ENCODE measurements at regions not wholly inside any gene's neighbourhood (a gene's known extent, or its start where the extent isn't known, plus 50 kb on each side); places are given as distances from the start of the nearest gene placed in this dataset.
"Not testable (repeated sequence)": the region's sequence is repeated elsewhere in the genome, so short reads cannot be mapped to it uniquely, and the experiment has no call there.

DNA sequence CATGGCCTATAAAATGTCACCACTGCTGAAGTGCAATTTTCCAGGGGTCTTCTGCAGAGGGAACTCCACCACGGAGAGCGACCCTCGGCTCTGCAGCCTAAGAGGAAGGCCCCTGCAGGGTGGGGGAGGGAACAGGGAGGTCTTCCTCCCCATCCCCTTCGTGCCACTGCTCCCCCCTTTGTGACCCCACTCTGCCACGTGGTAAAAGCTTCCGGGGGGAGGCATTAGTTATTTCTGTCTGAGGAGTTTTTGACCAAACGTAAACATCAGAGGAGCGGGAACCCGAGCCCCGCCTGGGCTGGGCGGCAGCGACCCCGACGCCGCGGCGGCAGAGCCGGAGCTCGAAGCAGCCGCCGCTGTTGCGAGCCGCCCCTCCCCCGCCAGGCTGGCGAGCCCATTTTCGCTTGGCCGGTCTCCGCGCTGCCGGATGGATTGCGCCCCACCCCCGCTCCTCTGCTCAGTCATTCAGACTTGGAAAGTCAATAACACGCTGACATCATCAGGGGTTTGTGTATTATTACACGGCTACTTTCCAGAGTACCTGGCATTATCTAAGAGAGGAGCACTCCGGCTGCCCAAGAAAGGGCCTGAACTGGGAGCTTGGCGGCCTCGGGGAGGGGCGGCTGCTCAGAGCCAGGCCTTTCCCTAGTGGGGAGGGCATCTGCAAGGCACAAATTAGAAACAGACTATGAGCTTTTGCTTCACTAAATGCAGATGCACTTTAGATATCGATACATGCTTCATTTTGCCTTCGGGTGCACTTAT lies 162.5 kb upstream of the TBL1XR1 start:
- peak; percentile 96 for DNase-seq

DNA sequence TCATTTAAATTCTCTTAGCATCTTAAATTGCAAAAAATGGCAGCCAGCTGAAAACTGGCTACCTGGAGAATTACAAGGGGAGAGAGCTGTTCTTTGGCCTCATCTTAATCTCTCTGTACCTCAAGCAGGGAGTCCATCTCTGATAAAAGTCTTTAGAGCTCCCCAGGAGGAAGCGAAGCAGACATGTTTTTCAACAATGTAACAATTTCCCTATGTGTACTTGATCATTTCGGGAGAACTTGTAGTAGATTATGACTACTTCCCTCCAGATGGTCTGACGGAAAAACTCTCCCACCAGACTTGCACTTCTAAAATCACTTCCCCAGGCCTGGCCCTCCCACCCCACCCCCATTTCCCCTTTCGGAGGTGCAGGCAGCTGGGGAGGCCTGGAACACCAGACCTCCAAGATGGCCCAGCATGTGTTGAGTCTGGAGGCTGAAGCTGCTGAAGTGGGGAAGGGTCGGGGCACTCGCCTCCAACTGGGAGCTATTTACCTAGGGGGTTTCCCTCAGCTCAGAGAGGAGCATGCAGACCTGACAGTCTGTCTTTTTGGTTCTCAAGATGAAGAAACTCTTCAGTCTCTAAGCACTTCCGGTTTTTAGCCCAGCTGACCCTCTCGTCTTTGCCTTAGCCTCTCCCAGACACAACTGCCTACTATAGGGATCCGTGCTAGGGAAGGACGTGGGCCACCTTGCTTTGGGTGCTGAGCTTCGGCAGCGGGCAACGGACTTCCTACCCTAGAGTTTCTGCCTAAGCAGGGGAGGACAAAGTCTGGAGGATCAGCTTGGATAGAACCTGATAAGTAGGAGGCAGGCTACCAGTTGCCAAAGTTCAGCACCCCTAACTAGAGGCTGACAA lies 164.0 kb upstream of the TBL1XR1 start:
- DNase-seq: peak; percentile 11

DNA sequence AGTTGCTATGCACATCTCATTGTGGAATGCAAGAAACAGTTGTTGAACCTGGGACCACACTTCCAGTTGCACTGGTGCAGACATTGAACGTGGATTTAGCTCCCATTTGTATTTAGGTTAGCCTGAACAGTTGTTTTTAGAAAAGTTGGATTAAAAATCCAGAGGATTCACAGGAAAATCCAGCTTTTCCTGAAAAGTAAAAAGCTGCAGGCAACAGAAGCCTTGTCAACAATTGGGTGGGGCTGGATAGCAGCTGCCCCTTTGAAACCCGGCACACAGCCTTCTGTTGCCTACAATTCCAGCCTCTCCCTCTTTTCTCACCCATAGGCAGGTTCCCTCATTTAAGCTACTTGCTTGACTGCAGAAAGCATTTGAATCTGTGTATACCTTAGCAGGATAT lies 165.3 kb upstream of the TBL1XR1 start:
- DNase-seq: no peak

DNA sequence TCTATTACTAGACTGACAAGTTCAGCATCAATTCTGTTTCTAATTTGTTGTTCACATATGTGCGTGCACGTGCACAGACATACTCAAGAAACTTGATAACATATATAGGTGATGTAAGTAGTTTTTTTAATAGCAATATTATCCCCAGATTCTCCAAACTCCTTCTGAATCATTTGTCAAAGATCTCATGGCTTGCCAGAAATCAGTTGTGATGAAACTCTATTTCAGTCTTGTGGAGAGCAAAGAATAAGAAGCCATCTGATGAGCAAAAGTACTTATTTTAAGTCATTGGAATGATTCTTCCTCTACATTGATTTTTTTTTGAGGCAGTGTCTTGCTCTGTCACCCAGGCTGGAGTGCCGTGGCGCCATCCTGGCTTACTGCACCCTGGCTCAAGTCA lies 167.0 kb upstream of the TBL1XR1 start:
- DNase-seq: no peak

DNA sequence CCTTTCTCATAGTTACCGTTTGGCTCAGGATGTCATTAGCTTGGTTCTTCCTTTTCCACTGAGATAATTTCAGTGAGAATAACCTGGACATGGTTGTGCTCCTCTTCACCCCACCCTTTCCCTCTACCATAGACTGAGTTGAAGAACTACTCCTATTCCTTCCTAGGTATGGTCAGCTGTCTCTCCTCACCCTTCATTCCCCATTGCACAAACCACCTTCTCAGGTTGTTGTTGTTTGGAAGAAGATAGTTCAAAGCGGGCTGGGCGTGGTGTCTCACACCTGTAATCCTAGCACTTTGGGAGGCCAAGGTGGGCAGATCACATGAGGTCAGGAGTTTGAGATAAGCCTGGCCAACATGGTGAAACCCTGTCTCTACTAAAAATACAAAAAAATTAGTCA lies 168.0 kb upstream of the TBL1XR1 start:
- not testable (repeated sequence) for DNase-seq

DNA sequence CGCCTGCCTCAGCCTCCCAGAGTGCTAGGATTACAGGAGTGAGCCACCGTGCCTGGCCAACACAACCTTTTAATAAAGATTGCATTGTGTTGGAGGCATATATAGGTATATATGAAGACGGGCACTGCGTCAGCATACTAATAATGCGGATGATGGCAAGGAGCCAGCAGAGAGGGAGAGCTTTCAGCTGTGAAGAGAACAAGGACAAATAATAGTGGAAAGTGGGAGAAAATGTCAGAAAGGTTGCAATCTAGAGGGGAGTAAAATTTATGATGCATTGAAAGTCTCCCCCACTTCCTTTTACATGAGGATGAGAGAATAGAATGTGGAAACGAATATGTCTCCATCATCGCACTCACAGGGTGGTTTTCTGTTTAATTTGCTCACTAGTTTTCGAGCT lies 170.5 kb upstream of the TBL1XR1 start:
- no peak for DNase-seq

DNA sequence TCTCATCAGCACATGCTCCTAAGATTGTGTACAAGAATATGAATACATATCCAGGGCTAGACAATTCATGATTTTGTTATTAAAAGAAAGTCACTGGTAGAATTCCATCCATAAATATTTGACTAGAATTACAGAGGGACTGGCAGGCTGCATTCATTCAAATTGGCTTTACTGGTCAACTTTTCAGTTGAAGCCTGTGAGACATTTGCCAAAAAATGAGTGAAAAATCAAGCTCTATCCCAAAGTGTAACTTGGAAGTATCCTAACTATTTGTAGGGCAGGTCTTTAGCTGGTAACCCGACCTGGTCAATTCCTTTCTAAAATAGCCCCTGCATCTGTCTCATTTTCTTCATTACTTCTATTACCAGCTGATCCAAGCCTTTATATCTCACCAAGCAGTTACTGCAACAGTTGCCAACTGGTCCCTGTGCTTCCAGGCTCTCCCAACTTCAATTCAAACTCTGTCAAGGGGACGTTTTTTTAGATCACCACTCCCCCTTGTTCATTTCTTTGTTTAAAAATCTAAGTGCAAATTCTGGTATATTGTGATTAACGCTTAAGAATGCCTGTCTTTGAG lies 173.1 kb upstream of the TBL1XR1 start:
- no peak for DNase-seq

DNA sequence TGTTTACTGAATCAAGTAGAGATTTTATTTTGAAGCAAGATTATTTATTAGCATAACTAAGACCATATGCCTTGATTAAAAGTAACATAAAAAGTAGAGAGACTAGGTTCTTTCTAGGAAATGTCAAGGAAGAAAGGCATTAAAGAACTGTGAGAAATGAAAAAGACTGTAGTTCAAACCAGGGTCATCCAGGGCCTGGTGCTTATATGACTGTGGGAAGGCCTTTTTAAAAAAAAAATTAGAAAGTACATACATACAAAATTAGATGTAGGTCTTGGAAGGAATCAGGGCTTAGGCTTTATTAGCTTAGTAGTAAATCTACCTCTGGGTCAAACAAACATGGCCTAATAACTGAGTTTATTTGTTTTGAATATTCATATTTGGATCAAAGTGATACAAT lies 173.9 kb upstream of the TBL1XR1 start:
- DNase-seq: no peak

DNA sequence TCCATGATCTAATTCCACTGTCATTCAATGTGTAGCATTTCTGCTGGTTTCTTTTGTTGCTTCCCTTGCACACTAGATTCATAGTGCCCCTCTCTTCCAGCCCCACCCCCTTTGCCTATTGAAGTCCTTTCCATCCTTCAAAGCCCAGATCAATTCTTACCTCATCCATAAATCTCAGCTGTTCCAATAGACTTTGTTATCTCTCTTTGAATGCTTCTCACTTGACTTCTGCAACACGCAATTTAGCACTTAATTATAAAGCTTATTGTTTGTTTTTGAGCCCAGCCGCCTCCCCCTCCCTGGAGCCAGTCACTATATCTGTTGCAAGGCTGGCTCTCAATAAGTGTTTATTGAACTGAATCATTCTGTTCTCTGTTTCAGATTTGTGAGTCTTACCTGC lies 174.6 kb upstream of the TBL1XR1 start:
- no peak for DNase-seq

DNA sequence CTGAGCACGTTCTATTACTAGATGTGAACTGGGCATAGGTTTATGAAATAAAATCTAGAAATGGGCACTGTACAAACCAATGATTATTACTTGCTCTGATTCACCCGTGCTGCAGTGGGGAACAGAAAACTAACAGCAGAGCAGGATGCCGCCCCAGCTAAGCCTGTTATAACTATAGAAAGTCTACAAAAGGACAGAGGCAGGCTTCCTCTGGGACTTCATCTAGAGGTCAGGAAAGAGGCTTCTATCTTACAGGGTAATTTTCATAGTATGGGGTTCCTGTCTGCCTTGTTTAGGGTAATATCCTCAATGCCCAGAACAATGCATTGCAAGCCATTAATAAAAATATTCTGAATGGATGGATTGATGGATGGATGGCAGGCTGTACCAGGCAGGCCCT lies 177.0 kb upstream of the TBL1XR1 start:
- DNase-seq: no peak

DNA sequence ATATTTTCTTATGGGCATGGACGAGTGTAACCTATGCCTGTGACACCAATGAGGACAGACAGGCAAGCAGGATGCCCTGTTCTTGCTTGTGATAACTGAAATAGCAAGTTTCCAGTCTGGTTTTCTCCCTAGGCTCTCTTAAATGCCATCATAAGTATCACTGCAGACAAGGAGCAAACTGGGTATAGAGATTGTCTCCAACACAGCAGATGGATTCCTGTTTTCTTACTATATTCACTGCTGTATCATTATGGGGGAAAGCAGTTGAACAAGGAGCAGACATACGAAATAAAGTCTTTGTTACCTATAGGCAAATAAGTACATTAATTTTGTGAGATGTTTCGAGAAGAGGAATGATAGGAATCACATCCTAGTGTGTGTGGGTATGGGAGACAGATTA lies 178.0 kb upstream of the TBL1XR1 start:
- DNase-seq: no peak

DNA sequence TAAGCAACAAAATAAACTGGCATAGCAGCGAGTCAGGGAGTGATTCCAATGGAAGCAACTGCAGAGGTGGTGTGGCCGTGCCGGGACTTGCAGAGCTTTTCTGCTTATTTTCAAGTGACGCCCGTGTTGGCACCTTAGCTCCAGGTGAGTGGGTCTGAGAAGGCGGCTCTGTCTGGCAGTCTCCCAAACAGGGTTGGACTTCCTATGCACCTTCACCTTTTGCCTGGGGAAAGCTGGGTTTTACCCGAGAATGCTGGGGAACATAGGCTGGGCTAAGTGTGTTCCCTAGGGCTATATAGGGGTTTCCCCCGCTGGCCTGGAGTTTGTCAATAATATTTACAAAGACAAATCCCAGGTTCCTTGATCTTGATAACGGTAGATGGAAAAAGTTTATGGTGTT lies 179.9 kb upstream of the TBL1XR1 start:
- no peak for DNase-seq

DNA sequence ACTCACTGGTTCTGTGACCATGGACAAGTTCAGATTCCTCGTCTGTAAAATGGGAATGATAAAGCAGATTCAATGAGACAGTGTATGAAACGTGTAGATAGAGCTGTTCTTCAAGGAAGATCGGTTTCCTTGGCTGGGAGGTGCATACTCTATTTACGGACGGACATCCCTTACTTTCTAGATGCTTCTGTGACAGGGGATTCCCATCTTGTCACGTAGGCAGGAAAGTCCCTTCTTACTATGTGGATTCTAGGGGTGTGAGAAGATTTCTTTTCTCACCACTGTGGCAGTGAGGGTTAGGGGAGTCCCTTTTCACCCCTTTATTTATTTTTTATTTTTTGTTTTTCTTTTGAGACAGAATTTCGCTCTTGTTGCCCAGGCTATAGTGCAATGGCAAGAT lies 180.9 kb upstream of the TBL1XR1 start:
- peak; percentile 49 for DNase-seq

DNA sequence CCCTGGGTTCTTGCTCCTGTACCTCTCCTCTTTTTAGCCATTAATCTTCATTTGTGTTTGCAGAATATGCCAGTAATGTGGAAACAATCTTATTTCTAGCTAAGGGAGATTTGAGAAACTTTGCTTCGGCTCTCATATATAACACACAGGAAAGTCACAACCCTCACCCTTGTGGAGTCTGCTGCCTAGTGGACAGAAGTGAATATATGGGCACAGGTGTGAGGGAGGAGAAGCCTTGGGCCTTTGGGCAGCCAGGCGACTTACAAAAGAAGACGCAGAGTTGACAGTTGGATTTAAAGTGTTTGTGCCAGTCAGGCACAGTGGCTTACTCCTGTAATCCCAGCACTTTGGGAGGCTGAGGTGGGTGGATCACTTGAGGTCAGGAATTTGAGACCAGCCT lies 181.8 kb upstream of the TBL1XR1 start:
- no peak for DNase-seq

DNA sequence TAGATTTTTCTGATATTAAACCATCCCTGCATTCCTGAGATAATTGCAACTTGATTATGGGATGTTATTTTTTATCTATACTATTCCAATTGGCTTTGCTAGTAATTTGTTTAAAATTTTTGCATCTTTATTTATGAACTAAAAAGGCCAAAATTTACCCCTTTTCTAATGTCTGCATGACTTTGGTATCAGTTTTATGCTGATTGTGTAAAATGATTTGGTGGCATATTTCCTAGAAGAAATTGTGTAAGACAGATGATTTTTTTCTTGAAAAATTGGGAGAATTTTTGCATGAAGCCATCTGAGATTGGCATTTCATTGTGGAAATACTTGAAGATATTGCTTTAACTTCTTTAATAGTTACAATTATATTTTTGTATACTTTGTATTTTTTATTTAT lies 183.8 kb upstream of the TBL1XR1 start:
- DNase-seq: no peak

DNA sequence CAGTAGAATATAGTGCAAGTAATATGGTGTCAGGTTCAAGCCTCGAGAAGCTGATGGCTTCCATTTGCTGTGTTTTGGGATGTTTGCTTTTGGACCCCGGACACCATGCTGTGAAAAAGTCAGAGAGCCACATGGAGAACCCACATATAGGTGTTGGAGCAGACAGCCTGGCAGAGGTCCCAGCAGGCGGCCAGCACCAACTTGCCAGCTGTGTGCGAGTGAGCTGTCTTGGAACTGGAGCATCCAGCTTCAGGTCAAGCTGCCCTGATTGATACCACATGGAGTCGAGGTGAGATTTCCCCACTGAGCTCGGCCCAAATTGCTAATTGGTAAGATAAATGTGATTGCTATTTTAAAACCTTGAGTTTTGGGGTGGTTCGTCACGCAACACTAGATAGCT lies 185.7 kb upstream of the TBL1XR1 start:
- no peak for DNase-seq

DNA sequence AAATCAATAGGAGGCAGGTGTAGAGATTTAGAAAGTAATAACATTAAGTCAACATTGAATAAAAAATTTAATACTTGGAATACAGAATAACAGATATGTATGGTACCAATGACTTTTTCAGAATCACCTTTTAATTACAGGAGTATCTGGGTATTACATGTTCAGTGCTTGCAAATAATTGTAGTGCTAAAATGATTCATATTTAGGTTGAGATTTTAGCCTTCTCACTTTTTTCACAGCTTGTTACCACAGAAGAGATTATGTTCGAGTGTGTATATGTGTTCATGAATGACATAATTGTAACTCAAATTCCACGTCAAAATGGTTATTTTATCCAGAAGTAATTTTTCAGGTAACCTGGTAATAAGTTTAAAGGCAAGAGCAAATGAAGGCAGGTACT lies 187.9 kb upstream of the TBL1XR1 start:
- DNase-seq: no peak

DNA sequence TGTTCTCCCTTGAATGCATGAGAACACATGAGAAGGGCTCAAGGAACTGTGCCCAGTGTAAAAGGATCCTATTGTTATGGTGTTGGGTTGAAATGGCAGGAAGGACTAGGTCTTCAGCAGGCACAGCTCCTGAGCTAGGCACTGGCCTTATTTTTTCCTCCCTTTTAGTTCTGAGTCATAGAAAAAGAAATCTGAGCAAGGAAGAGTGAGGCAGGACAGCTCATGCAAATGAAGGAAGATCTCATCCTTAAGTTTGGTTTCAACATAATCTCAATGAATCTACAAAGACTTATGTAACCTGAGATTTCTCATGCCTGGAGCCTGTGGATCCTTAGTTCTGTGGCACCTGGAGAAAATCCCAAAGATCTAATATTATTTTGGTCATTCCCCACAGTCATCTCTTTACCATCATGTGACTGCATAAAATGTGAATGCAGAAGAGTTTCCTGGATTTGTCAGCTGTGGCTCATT lies 188.6 kb upstream of the TBL1XR1 start:
- DNase-seq: no peak

DNA sequence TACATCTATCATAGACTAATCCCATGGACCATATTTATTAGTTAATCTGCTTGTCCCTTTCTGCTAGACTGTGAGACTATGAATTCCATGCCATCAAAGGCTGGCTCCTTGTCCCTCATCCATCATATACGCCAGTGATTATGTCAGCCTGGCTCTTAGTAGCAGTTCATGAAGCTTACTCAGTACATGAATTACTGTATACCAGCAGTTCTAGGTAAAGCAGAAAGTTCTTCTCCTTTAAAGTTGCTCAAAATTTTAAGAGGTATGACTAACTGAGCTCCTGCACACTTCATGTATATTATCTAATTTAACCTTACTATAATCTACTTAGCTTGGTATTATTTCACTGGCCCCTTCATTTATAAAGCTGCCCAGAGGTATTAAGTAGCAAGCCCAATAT lies 190.9 kb upstream of the TBL1XR1 start:
- no peak for DNase-seq

DNA sequence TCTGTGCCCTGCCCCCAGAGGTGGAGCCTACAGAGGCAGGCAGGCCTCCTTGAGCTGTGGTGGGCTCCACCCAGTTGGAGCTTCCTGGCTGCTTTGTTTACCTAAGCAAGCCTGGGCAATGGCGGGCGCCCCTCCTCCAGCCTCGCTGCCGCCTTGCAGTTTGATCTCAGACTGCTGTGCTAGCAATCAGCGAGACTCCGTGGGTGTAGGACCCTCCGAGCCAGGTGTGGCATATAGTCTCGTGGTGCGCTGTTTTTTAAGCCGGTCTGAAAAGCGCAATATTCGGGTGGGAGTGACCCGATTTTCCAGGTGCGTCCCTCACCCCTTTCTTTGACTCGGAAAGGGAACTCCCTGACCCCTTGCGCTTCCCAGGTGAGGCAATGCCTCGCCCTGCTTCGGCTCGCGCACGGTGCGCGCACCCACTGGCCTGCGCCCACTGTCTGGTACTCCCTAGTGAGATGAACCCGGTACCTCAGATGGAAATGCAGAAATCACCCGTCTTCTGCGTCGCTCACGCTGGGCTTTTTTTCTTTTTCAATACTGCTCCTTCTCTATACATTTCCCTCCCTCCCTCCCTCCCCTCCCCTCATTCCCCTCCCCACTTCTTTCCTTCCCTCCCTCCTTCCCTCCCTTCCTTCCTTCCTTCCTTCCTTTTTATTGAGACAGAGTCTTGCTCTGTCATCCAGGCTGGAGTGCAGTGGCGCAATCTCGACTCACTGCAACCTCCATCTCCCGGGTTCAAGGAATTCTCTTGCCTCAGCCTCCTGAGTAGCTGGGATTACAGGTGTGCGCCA lies 197.1 kb upstream of the TBL1XR1 start:
- DNase-seq: peak; percentile 9

DNA sequence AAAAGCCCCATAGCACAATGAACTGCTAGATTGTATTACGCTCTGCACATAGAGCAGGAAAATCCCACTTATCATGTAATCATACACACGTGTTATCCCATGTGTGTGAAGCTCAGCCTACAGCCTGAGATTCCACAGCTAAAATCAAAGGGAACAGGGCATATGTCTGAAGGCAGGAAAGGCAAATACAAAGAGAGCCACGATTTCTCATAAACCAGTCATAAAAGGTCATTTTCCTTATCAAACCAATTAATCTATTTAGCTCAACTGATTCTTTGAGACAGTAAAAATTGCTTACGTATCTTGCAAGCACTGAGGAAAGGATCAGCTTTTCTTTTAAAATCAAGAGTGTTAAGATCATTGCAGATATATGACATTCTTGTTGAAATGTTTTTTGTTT lies 199.5 kb upstream of the TBL1XR1 start:
- no peak for DNase-seq

DNA sequence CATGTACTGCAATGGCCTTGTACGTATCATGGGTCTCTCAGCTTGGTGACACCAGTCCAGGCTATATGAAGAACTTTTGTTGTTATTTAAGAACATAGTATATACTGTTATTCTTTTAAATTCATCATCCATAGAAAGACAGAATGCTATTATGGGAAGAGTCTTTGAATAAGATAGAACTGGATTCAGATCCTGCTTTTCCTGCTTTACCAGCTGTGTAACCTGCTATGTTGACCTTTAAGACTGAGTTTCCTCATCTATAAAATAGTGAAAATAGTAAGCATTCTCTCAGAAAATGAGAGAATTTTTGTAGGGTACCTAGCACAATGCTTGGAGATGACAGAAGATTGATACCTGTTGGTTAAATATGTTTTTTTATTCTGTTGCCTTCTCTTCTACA lies 204.1 kb upstream of the TBL1XR1 start:
- DNase-seq: no peak

DNA sequence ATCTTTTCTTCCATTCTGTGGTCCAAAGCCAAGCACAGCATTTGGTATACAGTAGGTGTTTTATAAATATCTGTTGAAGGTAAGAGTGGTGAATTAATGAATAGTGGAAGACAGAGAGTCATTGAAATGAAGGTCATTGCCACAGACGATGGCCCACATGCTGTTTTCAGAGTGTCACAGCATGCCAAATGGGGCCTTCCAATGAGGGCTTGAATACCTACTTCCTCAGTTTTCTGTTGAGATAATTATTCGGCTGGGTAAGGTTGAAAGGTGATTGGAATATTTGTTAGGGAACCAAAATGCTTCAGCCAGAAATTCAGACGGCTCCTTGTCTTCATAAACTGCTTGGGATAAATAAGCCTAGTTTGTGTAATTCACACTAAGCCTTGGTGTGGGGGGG lies 205.3 kb upstream of the TBL1XR1 start:
- no peak for DNase-seq
